ENCODE measurements at regions not wholly inside any gene's neighbourhood (a gene's known extent, or its start where the extent isn't known, plus 50 kb on each side); places are given as distances from the start of the nearest gene placed in this dataset.

DNA sequence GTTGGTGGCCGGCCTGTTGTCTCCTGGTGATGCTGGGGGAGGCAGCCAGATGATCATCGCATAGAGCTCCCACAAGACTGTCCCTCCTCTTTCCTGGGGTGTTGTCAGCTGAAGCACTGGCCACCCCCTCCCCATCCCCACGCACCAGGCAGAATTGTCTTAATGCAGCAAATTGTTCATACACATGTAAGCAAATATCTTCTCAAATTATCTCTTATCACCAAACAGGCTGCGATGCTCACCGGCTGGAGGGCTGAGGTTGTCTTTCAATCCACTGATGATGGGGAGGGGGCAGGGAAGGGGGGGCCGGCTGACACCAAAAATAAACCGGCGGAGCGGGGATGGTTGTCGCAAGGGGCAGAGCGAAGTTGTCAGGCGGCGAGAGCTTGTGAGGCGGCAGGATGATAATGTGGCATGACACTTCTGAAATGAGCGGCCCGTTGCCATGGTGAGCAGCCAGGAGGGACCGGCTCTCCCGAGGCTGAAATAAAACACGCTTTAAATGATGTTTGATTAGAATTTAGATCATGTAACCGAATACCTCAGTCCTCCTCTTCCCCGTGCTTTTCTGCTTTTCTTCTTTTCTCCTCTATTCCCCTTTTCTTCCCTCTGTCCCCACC is 59.8 kb downstream of the MRM1 start:
- DNase-seq (ENCODE audit: low spot score) = no peak

DNA sequence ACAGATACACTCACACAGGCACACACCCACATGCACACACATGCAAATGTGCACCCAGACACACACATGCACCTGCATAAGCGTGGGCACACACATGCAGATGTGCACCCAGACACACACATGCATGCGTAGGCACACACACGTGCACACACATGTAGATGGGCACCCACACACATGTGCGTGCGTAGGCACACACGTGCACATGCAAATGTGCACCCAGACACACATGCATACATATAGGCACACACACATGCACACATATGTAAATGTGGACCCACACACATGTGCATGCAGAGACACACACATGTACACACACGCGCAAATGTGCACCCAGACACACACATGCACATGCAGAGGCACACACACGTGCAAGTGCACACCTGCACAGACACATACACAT is 60.3 kb downstream of the MRM1 start:
- DNase-seq (ENCODE audit: low spot score) = no peak

DNA sequence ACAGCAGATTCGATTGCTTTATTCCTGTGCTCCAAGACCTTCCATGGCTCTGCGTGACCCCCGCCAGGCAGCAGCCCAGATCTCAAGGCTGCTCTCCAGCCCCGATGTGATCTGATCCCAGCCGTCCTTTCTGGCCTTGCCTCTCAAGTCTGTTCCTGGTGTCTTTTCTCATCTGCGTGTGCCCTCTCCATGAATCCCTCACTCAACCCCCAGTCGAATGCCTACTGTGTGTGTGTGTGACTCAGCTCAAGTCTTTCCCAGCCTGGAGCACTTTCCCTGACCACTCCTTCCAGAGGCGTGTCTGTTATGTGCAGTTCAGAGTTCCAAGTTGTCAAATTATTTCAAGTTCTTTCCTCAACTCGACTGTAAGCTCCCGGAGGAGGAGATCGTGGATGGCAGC is 64.0 kb downstream of the MRM1 start:
- DNase-seq (ENCODE audit: low spot score) = no peak

DNA sequence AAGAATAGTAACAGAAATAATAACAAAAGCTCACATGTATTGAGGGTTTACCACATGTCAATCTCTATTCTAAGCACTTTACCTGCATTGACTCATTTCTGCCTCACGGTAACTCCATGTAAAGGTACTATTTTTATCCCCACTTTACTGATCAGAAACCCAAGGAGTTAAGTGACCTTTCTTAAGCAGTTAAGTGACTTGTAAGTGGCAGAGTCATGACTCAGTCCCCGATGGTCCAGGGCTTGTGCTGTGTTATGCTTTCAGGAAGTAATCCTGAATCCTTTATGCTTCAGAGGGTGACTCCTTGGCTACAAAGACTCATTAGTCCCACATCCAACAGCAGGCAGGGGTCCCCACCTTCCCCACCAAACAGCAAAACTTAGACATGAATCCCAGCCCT is 66.5 kb downstream of the MRM1 start:
- no peak for DNase-seq (ENCODE audit: low spot score)

DNA sequence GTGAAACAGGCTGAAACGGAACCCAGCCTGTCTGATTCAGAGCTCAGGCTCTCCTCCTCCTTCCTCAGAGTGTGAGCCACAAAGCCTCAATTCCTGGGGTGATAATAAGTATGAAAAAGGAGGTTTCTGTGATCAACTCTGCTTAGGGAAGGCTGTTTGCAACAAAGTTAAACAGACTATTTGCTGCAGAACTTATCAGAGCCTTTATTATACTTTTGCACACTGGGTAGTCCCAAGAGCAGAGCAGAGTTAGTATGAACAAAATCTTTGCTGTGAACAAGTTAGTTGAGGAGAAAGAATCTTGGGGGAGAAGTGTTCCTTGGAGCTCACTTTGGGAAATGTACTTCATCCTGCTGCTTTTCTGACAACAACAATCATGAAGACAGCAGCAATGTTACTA is 67.4 kb downstream of the MRM1 start:
- no peak for DNase-seq (ENCODE audit: low spot score)

DNA sequence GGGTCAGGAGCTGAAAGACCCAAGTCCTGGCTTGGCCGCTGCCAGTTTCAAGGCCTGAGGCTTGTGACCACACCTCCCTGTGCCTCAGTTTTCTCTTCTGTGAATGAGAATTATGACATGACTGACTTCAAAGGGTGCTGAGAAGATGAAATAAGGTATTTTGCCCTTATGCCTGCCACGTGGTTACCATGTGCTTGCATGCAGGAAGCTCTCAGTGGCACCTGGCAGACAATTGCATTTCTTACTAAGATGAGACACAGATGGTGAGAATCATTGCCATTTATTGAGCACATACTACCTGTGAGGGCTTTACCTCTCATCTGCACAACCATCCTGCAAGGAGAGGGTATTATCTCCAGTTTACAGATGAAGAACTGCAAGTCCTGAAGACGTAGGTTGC is 69.8 kb downstream of the MRM1 start:
- no peak for DNase-seq (ENCODE audit: low spot score)

DNA sequence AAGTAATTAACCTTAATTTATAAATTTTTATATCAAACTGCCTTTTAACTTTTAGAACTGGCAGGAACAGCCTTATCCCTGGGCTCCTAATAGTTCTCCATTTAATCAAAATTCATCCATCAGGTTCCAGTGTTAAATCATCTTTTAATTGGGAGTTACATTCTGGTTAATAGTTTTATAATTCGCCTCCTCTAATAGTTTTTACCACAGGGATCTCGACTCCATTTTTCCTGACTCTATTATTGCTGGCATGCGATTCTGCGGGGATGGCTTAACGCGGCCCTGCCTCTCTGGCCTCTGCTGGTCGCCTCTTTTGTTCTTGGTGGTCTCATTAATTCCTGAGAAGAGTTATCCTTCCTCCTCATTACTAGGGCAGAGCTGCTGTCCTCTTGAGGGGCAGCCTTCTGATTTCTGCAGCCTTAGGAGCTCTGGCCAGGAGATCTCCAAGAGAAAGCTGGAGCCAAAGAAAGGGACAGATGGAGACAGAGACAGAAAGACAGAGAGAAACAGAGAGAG is 71.1 kb downstream of the MRM1 start:
- DNase-seq (ENCODE audit: low spot score) = no peak

DNA sequence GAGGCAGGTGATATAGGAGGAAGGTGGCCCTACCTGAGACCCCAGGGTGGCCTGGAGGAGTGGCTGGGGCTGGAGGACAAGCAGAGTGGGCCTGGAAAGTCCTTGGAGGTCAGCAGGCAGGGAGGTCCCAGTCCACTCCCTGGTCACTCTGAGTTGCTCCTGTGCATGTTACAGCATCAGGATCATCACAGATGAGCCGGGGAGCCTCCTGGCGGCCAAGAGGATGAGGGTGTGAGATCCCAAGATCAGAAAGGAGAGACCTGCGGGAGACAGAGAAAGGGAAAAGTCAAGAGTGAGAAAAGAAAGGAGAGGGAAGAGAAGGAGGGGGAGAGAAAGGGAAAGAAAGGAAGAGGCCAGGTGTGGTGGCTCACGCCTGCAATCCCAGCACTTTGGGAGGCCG is 71.7 kb downstream of the MRM1 start:
- DNase-seq (ENCODE audit: low spot score) = no peak

DNA sequence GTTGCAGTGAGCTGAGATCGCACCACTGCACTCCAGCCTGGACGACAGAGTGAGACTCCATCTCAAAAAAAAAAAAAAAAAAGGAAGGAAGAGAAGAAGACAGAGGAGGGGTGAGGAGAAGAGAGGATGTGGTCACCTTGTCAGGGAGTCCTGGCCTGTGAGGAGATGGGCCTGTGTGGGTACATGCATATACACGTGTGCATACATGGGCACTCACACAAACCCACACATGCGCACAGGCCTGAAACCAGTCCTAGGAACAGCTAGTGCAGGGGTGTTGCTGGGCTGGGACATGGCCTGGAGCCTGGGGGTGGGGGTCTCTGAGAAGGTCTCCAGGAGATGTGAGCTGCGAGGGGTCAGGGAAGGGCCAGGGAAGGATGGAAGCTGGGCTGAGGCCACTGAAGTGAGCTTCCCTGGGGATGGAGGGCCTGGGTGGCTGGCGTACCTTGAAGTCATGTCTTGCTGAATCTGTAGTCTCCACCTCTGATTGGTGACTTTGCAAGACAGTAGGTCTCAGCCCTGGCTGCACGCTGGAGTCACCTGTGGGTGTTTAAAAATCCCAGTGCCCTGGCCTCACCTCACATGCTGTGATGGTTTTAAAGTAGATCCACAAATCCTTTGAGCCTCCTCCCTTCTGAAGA is 72.4 kb downstream of the MRM1 start:
- DNase-seq (ENCODE audit: low spot score) = no peak

DNA sequence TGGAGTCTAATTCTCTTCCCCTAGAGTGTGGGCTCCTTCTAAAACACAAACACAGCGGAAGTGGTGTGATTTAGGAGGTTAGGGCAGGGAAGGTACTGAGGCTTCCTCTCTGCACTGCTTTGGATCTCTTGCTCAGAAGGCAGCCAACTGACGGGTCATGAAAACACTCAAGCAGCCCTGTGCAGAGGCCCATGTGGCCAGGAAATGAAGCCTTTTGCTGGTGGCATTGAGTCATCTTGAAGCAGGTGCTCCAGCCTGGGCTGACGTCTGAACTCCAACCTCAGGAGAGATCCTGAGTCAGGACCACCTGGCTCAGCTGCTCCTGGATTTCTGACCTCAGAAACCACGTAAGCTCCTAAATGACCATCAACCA is 72.9 kb downstream of the MRM1 start:
- no peak for DNase-seq (ENCODE audit: low spot score)

DNA sequence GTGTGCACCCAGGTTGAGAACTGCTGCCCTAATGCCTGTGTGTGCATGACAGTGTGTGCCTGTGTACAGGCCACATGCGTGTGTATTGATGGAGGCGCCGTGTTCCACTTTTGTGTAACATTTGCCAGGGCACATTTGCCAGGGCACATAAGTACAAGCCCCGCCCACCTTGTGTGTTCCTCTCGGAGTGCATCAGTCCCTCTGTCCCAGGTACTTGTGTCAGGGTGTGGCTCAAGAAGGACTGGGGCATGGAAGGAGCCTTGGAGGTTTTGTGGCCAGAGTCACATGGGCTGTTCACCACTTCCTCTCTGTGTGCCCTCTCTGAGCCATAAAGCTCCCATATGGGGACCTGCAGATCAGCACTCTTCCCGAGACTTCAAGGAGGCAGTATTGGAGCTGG is 73.9 kb downstream of the MRM1 start:
- no peak for DNase-seq (ENCODE audit: low spot score)

DNA sequence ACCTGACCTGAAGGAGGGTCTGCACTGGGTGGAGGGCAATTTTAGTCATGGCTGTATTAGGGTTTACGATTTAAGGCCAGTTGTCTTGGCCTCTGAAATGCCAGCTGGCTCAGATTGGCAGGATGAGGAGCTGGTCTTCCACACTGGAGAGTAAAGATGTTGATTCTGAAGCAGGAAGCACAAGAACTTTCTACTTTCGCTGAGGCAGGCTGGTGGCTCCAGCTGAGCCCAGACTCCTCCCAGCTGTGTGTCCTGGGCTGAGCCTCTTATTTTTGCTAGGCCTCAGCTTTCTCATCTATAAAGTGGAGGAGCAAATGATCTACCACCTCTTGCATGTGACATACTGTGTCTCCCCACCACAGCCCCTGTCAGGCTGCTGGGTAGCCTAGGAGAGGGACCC is 74.4 kb downstream of the MRM1 start:
- DNase-seq (ENCODE audit: low spot score) = no peak

DNA sequence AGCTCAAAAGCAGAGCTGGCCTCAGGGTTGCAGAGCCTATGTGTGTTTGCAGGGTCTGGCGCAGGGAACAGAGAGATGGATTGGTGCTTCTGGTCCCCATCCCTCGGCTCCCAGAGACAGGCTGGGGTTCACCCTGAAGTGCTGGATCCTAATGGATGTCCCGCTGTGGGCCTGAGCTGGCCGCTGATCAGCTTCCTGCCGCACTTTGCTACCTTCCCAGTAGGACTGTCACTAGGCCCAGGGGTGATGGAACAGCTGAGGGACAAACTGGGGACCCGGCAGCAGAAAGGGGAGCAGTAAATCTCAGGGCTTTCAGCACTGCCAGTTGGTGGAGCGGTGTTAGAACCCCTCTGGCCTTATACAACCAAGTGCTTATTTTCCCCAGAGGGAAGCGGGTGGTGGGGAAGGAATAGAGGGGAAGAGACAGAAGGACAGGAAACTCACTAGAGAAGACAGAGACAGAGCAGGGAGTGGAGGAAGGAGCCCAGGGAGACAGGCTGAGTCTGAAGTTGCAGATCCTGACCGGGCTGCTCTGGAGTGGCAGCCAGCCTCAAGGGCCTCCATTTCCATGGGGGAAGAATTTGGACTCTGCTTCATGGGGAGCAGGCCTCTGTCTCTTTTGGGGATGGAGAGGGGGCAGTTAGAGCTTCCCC is 78.6 kb downstream of the MRM1 start:
- DNase-seq (ENCODE audit: low spot score) = no peak

DNA sequence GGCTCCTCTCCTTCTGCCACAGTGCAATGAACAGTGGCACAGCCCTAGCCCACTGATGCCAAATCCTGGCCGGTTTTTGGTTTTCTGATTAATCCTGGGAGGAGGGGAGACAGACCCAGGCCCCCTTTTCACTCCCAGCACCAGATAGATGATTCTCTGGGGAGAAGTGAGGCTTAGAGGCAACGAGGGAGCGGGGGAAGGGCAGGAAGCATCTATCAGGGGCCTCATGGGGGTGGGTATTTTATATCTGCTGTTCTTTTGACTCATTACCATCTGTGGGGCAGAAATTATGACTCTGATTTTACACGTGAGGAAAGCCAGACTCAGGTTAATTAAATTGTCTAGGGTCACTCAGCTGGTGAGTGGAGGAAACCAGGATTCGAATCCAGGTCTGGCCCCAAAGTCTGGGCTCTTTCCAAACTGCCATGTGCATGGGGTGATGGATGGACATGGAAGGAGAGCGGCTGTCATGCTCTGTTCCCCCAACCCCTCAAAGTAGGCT is 79.4 kb downstream of the MRM1 start:
- DNase-seq (ENCODE audit: low spot score) = no peak

DNA sequence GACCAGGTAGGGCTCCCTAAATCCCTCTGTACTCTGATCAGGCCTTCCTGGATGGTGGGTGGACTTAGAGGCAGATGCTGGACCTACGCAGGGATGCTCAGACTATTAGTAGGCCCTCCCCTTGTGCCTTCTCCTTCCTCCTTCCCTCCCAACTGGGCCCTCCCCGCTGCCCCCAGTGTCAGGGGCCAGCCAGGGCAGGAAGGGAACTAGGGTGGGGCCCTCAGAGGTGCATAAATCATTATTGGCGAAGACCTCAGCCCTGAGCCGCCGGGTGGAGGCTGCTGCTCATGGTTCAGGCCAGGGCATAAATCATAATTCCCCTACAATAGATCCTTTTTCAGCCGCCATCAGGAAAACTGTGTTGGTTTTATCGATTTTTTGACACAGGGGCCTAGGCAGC is 81.4 kb downstream of the MRM1 start:
- no peak for DNase-seq (ENCODE audit: low spot score)

DNA sequence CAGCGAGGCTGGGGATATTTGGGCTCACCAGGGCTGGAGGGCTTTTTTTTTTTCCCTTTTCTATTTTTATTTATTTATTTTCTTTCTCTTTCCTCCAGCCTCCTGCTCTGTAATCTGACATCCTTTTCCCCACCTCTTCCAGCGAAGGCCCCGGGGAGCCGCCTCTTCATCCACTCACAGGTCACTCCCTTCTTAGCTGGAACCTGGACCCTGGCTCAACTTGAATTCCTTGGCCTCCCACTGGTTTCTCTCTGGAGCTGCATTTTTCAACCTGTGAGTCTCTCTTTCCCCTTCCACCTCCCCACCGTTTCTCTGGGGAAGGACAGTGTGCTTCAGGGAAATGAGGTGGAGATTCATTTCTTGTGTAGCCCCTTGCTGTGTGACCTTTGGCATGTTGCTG is 82.0 kb downstream of the MRM1 start:
- DNase-seq (ENCODE audit: low spot score) = no peak

DNA sequence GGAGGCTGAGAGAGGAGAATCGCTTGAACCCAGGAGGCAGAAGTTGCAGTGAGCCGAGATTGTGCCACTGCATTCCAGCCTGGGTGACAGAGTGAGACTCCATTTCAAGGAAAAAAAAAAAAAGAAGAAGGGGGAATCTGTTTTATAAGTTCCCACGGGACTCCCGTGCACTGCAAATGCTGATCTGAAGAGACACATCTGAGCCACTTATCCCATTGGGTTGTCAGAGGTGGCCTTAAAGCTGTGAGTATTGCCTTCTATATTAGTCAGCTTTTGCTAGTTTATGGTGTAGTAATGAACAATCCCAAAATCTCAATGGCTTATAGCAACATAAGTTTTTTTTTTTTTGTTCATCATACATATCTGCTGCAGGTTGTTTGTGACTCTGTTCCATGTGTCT is 82.8 kb downstream of the MRM1 start:
- no peak for DNase-seq (ENCODE audit: low spot score)

DNA sequence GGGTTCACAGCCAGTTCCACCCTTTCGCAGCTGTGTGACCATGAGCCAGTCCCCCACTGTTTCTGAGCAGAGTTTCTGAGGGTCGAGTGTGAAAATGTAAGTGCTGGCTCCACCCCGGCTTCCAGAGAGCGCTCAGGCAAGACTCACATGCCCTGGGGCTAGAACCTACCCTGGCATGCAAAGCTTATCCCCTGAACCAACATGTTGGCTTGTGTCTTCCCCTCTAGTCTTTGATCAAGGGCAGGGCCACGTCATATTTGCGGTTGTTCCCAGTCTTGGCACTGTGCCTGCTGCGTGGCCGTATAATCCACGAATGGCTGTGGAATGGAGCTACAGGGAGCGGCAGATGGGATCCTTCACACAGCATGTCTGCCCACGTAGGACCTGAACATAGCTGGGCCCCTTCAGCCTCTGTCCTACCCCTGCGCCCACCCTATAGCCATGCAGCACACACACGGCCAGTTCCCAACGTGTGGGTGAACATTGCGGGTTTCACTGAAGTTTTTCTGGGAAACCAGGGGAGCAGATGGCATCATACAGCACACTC is 84.8 kb downstream of the MRM1 start:
- peak; percentile 84 for DNase-seq (ENCODE audit: low spot score)

DNA sequence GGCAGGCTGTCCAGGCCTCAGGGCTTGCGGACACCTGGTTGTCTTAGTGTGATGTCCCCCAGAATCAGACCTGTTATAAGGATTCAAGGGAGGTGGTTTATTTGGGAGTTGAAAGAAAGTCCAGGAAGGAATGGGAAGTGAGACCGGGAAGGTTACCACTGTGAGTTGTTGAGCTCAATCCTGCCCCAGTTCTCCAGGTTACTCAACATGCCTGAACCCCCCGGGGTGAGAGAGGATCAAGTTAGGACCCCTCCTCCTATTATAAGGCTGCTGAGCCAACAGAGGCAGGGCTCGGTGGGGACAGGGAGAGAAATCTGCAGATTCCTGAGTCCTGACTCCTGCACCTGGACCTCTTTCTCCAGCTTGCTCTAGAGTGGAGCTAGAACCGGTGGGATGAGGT is 86.4 kb downstream of the MRM1 start:
- no peak for DNase-seq (ENCODE audit: low spot score)

DNA sequence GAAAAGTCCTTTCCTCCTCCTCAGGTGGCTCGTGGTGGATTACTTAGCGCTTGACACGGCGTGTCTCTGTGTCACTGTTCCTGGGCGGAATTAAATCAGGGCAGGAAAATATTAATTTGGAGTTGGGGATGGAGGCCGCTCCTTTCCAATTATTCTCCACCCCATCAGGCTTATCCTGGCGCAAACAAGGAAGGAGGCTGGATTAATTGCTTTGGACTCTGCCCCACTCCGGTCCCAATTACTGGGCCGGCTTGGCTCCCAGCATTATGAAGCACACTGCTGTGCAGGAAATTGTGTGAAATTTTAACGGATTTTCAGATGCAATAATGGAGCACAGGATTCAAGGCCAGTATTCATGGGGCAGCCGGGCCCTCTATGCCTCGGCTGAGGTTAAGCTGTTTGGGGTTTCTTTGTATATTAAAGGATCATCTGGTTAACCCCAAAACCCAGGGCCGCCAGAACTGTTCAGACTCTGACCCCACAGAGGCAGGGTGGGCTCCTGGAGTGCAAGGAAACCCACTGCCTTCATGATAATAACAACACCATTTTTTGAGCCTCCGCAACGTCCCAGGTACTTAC is 87.8 kb downstream of the MRM1 start:
- DNase-seq (ENCODE audit: low spot score) = no peak

DNA sequence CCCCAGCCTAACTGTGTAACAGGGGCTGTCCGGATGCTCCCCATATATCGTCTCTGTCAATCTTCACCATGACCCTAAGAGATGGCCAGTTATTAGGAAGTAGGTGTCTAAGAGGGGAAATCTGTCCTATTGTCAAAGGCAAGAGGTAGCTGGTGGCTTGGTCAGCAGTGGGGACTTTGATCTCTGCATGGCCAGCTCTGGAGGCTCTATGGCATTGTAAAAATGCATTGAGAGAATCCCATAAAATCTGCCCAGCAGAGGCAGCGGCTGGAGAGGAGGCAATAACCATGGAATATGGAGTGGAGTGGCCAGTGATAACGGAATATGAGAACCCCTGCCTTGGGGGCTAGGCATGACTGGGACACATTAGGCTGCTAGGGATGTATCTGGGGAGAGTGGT is 88.8 kb downstream of the MRM1 start:
- DNase-seq (ENCODE audit: low spot score) = no peak

DNA sequence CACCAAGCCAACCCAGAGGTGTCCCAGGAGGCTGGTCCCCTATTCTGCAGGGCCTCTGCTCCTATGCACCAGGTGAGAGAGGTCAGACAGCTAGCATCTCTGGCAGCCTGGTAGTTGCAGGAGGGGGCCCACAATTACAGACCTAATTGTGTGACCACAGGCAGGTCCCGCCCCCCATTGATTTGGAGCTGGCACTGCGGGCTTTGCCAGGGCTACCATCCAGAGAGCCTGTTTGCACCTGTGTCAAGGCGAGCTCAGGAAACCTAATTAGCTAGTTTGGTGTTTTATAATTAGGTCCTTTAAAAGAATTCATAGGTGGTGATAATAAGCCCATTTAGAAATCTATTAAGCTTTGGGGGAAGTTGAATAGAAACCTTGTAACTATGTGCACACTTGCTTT is 90.2 kb downstream of the MRM1 start:
- DNase-seq (ENCODE audit: low spot score) = no peak

DNA sequence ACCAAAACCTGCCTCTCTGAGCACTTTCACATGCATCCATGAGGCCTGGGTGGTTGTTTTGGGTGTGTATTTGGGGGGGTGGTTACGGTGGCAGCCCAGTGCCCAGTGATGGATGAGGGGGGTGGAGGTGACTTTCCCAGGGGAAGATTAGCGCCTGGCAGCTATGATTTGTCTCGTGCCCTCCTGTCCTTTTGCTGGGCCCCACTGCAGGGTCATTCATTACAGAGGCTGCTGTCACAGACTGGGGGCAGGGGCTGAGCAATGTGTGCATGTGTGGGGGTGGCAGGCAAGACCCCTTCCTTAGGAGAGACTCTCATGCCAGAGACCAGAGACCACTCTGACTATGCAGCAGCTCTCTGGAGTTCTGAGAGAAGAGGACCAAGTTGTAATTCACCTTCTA is 93.7 kb downstream of the MRM1 start:
- no peak for DNase-seq (ENCODE audit: low spot score)
